Thyroid gland (tissue), 4 donors: ENCODE measurements at regions not wholly inside any gene's neighbourhood (a gene's known extent, or its start where the extent isn't known, plus 50 kb on each side); places are given as distances from the start of the nearest gene placed in this dataset.
"Not testable (repeated sequence)": the region's sequence is repeated elsewhere in the genome, so short reads cannot be mapped to it uniquely, and the experiment has no call there.

Experiments used
- DNase-seq, 2 donors: peaks; one replicate each; pipeline ENCODE4 v3.0.0-alpha.2; 2019
- H3K27ac ChIP-seq, 3 donors: fragments of 200-600 bp; sonication (generic); 1 replicate in 2 of 3; 2 replicates in 1 of 3; pipeline ENCODE4 v1.5.1; 2016 to 2019; ENCODE audit warnings: mild to moderate bottlenecking in 1 of 3, moderate library complexity in 1 of 3
- H3K27me3 ChIP-seq: fragments of 200-600 bp; sonication (generic); one replicate; pipeline ENCODE4 v1.5.1; 2019
- H3K36me3 ChIP-seq, 2 donors: fragments of 200-600 bp; sonication (generic); one replicate each; pipeline ENCODE4 v1.5.1; 2016 to 2019
- H3K4me1 ChIP-seq, 2 donors: fragments of 200-600 bp; sonication (generic); one replicate each; pipeline ENCODE4 v1.5.1; 2017 to 2019
- H3K4me3 ChIP-seq, 3 donors: fragments of 200-600 bp; sonication (generic); replicated peaks in 1 of 3; 1 replicate in 2 of 3; 2 replicates in 1 of 3; pipeline ENCODE4 v1.5.1; 2016; ENCODE audit warnings: mild to moderate bottlenecking in 1 of 3
- H3K9me3 ChIP-seq: fragments of 200-600 bp; sonication (generic); one replicate; pipeline ENCODE4 v1.5.1; 2017
- POLR2A ChIP-seq, 2 donors: fragments of 450-650 bp; IDR thresholded peaks; one replicate each; pipeline ENCODE4 v1.6.1; 2017; ENCODE audit warnings: antibody characterized with exemption in 2 of 2, mild to moderate bottlenecking in 2 of 2, moderate library complexity in 1 of 2
- WGBS, 2 donors: methylation state at CpG; one replicate each; pipeline ENCODE4 v1.1.5; 2017; 5-methylcytosine and 5-hydroxymethylcytosine counted together
- intact Hi-C: fragments of 100-400 bp; cut with DNase I; formaldehyde crosslinking; loops from one replicate; pipeline ENCODE4 v1.15.1; 2023
- TF ChIP-seq, protein P1 (sequence below), 6 experiments: fragments of 200-600 bp in 3 of 6; fragments of 450-650 bp in 3 of 6; sonication (generic) in 3 of 6; IDR thresholded peaks; one replicate each; pipeline ENCODE4 v1.5.1; 2016 to 2019; ENCODE audit warnings: antibody characterized with exemption in 6 of 6, mild to moderate bottlenecking in 2 of 6, inconsistent platforms in 1 of 6, moderate library complexity in 1 of 6

DNA sequence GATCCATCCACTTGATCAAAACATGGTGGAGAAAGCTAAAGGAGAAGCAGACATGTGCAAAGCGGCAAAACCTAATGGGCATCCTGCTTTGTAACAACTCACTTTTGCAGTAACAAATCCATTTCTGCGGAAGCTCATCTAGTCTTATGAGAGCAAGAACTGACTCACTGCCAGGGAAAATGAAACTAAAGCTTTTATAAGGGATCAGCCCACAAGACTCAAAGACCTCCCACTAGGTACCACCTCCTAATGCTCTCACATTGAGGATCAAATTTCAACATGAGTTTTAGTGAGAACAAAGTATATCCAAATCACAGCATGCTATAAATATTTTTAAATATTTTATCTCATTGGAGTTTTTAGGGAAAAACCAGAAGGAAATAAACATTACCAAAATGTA is 120.1 kb upstream of the GNAI1 start:
- H3K4me3 ChIP-seq = no peak overlapping the region
- WGBS, 2 donors = 88 to 94% methylated on average over 2 of the region's 2 CpGs
- no peaks in the 10 kb centered on the region for H3K27me3 ChIP-seq
- no peak overlapping the region for H3K27ac ChIP-seq
- no peak for DNase-seq
- intact Hi-C loops = loop anchor here (10.0 kb wide), 1 partner anchor 200 kb away; no protein-coding TSS in a partner anchor
- H3K4me1 ChIP-seq = no peaks in the 10 kb centered on the region
- H3K9me3 ChIP-seq = no peaks in the 10 kb centered on the region
- TF ChIP-seq, protein P1, sequence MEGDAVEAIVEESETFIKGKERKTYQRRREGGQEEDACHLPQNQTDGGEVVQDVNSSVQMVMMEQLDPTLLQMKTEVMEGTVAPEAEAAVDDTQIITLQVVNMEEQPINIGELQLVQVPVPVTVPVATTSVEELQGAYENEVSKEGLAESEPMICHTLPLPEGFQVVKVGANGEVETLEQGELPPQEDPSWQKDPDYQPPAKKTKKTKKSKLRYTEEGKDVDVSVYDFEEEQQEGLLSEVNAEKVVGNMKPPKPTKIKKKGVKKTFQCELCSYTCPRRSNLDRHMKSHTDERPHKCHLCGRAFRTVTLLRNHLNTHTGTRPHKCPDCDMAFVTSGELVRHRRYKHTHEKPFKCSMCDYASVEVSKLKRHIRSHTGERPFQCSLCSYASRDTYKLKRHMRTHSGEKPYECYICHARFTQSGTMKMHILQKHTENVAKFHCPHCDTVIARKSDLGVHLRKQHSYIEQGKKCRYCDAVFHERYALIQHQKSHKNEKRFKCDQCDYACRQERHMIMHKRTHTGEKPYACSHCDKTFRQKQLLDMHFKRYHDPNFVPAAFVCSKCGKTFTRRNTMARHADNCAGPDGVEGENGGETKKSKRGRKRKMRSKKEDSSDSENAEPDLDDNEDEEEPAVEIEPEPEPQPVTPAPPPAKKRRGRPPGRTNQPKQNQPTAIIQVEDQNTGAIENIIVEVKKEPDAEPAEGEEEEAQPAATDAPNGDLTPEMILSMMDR (IDR thresholded peaks at IDR 0.05) = no peak
- TF ChIP-seq POLR2A (IDR thresholded peaks at IDR 0.05) = no peak
- no peaks in the 10 kb centered on the region for H3K36me3 ChIP-seq

DNA sequence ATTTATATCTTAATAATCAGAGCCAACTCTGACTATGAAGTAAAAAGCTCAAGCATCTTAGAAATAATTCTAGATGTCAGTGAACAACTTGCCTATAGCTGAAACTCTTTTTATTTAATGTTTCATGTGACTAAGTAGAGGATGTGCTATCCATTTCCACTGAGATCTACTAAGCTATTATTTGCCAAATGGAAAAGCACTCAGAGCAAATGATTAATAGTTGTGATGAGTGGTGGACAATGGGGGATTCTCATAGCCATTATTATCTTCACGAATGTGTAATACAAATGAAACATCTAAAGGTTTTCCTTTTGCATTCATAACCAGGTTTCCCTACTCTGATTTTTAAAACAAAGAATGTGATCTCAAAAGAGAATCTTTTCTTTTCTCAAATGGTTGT is 126.6 kb upstream of the GNAI1 start:
- WGBS, 2 donors = 75 to 78% methylated on average over 1 of the region's 1 CpG
- no peak for DNase-seq
- Histone ChIP-seq H3K27me3 (no peaks in the 10 kb centered on the region), H3K9me3 (no peaks in the 10 kb centered on the region), H3K27ac (no peak overlapping the region), H3K36me3 (no peaks in the 10 kb centered on the region), H3K4me3 (no peak overlapping the region), H3K4me1 (no peaks in the 10 kb centered on the region)
- intact Hi-C loops = no loop called here
- TF ChIP-seq, protein P1 (IDR thresholded peaks at IDR 0.05) = no peak
- TF ChIP-seq POLR2A (IDR thresholded peaks at IDR 0.05) = no peak

GRCh38 chr7:80002865-80003264 is 131.8 kb upstream of the GNAI1 start:
- H3K27me3 ChIP-seq = no peaks in the 10 kb centered on the region
- H3K4me1 ChIP-seq = no peaks in the 10 kb centered on the region
- no peak for DNase-seq
- WGBS, 2 donors = 76 to 77% methylated on average over 2 of the region's 2 CpGs
- no peak overlapping the region for H3K27ac ChIP-seq
- intact Hi-C loops = no loop called here
- no peaks in the 10 kb centered on the region for H3K9me3 ChIP-seq
- no peak overlapping the region for H3K4me3 ChIP-seq
- TF ChIP-seq POLR2A (IDR thresholded peaks at IDR 0.05) = no peak
- TF ChIP-seq, protein P1 (IDR thresholded peaks at IDR 0.05) = no peak
- H3K36me3 ChIP-seq = no peaks in the 10 kb centered on the region

DNA sequence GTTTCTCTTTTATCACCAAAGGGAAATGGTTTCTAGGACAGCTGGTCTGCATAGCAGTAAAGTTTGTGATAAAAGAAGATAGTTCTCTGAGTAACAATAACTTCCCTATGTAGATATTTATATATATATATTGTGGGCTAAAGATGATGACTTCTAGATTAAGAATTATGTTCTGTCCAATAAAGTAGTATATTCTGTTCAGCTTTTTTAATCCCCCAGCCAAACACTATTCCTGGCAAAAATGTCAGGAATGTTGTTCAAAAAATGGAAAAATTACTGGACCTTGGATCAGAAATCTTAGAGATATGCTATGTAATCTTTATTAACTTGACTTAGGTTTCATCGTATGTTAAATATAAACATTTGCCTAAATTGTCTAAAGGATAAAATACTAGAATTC is 136.3 kb upstream of the GNAI1 start:
- Histone ChIP-seq H3K27me3 (no peaks in the 10 kb centered on the region), H3K4me1 (no peaks in the 10 kb centered on the region), H3K4me3 (no peak overlapping the region), H3K27ac (no peak overlapping the region), H3K36me3 (no peaks in the 10 kb centered on the region), H3K9me3 (no peaks in the 10 kb centered on the region)
- DNase-seq = no peak
- TF ChIP-seq POLR2A (IDR thresholded peaks at IDR 0.05) = no peak
- TF ChIP-seq, protein P1 (IDR thresholded peaks at IDR 0.05) = no peak
- 77 to 83% methylated on average over 1 of the region's 1 CpG for whole genome bisulfite sequencing, 2 donors
- intact Hi-C loops = no loop called here

- Histone ChIP-seq H3K9me3 (no peaks in the 10 kb centered on the region), H3K4me1 (no peaks in the 10 kb centered on the region), H3K4me3 (no peak overlapping the region), H3K36me3 (no peaks in the 10 kb centered on the region), H3K27ac (no peak overlapping the region), H3K27me3 (no peaks in the 10 kb centered on the region)
- DNase-seq = no peak
- intact Hi-C loops = no loop called here
- WGBS, 2 donors = 93 to 94% methylated on average over 1 of the region's 1 CpG
- TF ChIP-seq POLR2A (IDR thresholded peaks at IDR 0.05) = no peak
- TF ChIP-seq, protein P1 (IDR thresholded peaks at IDR 0.05) = no peak
These were observed 137.3 kb upstream of the GNAI1 start for GRCh38 chr7:79997345-79997744.

- intact Hi-C loops, H3K27me3 ChIP-seq, H3K27ac ChIP-seq, H3K36me3 ChIP-seq, H3K9me3 ChIP-seq, H3K4me1 ChIP-seq, H3K4me3 ChIP-seq, DNase-seq: not testable (repeated sequence)
- WGBS, 2 donors = 96 to 97% methylated on average over 3 of the region's 3 CpGs
These were observed 138.9 kb upstream of the GNAI1 start for GRCh38 chr7:79995741-79996140.
